Sigmoid colon (tissue), 6 donors: ENCODE measurements at regions not wholly inside any gene's neighbourhood (a gene's known extent, or its start where the extent isn't known, plus 50 kb on each side); places are given as distances from the start of the nearest gene placed in this dataset.

Experiments used
- DNase-seq: peaks from one replicate; pipeline ENCODE4 v3.0.0-alpha.2; 2019
- H3K27ac ChIP-seq, 4 donors: fragments of 200-600 bp; sonication (generic); one replicate each; pipeline ENCODE4 v1.5.1; 2016 to 2019; ENCODE audit warnings: mild to moderate bottlenecking in 1 of 4
- H3K27me3 ChIP-seq, 3 donors: fragments of 200-600 bp; sonication (generic); one replicate each; pipeline ENCODE4 v1.5.1; 2019; ENCODE audit warnings: mild to moderate bottlenecking in 1 of 3
- H3K36me3 ChIP-seq, 4 donors: fragments of 200-600 bp; sonication (generic); one replicate each; pipeline ENCODE4 v1.5.1; 2016 to 2019
- H3K4me1 ChIP-seq, 4 donors: fragments of 200-600 bp; sonication (generic); one replicate each; pipeline ENCODE4 v1.5.1; 2017 to 2019
- H3K4me3 ChIP-seq, 4 donors: fragments of 200-600 bp; sonication (generic); one replicate each; pipeline ENCODE4 v1.5.1; 2017 to 2019; ENCODE audit warnings: mild to moderate bottlenecking in 2 of 4, moderate library complexity in 1 of 4
- H3K9me3 ChIP-seq, 4 donors: fragments of 200-600 bp in 3 of 4; sonication (generic) in 3 of 4; one replicate each; pipeline versions ENCODE4 v1.5.1 to v1.6.1; 2013 to 2019
- EP300 ChIP-seq, 4 donors: sonication (generic); formaldehyde crosslinking; IDR thresholded peaks; one replicate each; pipeline ENCODE4 v1.6.1; 2017; ENCODE audit warnings: antibody characterized with exemption in 4 of 4
- POLR2A ChIP-seq, 2 donors: fragments of 450-650 bp; IDR thresholded peaks; one replicate each; pipeline ENCODE4 v1.6.1; 2016; ENCODE audit warnings: antibody characterized with exemption in 2 of 2, mild to moderate bottlenecking in 2 of 2, moderate library complexity in 2 of 2
- POLR2AphosphoS5 ChIP-seq, 4 donors: sonication (generic); formaldehyde crosslinking; IDR thresholded peaks; one replicate each; pipeline ENCODE4 v1.6.1; 2017; ENCODE audit warnings: antibody characterized with exemption in 4 of 4
- WGBS, 2 donors: extraction: QIAGEN DNeasy Blood & Tissue Kit; methylation state at CpG; one replicate each; pipeline ENCODE4 v1.1.7; 2013; 5-methylcytosine and 5-hydroxymethylcytosine counted together
- intact Hi-C: fragments of 100-400 bp; cut with DNase I; formaldehyde crosslinking; loops from one replicate; pipeline ENCODE4 v1.15.1; 2023
- TF ChIP-seq, protein P1 (sequence below), 4 experiments: fragments of 450-650 bp in 3 of 4; fragments of 200-600 bp in 1 of 4; IDR thresholded peaks; one replicate each; pipeline ENCODE4 v1.5.1; 2016 to 2019; ENCODE audit warnings: antibody characterized with exemption in 4 of 4, mild to moderate bottlenecking in 3 of 4, moderate library complexity in 2 of 4
- donor health status: healthy with polysubstance abuse.
- donor health status: healthy.

DNA sequence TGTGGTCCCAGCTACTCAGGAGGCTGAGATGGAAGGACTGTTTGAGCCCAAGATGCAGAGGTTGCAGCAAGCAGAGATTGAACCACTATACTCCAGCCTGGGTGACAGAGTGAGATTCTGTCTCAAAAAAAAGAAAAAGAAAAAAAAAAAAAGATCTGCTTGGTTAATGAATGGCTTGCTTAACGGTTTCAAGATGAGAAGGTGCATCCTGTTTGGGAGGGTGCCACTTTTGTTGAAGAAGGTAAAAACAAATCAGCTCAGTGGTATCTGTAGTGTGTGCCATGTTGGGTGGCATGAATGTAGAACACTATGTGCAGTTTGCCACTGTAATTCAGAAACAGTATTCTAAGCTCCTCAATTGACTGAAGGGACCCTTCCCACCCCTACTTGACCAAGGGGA lies 94.9 kb upstream of the ETV3 start:
- Histone ChIP-seq H3K4me1 (peaks cover 0 to 6% (median 0%) of the 10 kb centered on the region in 4 donors), H3K27me3 (no peaks in the 10 kb centered on the region), H3K9me3 (no peaks in the 10 kb centered on the region), H3K36me3 (no peaks in the 10 kb centered on the region), H3K27ac (no peak overlapping the region), H3K4me3 (no peak overlapping the region)
- no peak for DNase-seq
- intact Hi-C loops = no loop called here
- no peak for TF ChIP-seq POLR2A (IDR thresholded peaks at IDR 0.05)
- TF ChIP-seq, protein P1, sequence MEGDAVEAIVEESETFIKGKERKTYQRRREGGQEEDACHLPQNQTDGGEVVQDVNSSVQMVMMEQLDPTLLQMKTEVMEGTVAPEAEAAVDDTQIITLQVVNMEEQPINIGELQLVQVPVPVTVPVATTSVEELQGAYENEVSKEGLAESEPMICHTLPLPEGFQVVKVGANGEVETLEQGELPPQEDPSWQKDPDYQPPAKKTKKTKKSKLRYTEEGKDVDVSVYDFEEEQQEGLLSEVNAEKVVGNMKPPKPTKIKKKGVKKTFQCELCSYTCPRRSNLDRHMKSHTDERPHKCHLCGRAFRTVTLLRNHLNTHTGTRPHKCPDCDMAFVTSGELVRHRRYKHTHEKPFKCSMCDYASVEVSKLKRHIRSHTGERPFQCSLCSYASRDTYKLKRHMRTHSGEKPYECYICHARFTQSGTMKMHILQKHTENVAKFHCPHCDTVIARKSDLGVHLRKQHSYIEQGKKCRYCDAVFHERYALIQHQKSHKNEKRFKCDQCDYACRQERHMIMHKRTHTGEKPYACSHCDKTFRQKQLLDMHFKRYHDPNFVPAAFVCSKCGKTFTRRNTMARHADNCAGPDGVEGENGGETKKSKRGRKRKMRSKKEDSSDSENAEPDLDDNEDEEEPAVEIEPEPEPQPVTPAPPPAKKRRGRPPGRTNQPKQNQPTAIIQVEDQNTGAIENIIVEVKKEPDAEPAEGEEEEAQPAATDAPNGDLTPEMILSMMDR (IDR thresholded peaks at IDR 0.05) = no peak
- TF ChIP-seq EP300 (IDR thresholded peaks at IDR 0.05) = no peak
- TF ChIP-seq POLR2AphosphoS5 (IDR thresholded peaks at IDR 0.05) = no peak
- WGBS, 2 donors = 15 to 23% methylated on average over 1 of the region's 1 CpG

DNA sequence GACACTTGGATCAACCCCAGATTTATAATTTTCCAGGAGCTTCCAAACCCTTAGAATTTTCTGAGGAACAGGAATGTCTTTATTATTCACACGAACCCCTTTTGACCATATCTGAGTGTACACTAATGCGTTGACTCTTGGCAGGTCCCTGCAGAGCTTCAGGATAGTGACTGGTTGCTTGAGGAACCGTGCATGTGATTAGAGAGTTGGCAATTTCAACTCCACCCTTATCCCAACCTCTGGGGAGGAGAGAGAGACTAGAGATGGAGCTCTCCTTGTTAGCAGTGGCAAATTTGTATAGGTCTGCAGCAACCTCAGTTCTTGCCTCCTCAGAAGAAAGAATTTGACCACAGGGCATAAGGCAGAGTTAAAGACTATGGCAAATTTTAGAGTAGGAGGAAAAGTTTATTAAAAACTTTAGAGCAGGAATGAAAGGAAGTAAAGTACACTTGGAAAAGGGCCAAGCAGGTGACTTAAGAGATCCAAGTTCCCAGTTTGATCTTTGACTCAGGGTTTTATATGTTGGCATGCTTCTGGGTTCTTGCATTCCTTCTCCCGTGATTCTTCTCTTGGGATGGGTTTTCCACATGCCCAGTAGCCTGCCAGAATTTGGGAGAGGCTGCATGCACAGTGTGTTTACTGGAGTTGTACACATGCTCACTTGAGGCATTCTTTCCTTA lies 93.8 kb upstream of the ETV3 start:
- TF ChIP-seq EP300 (IDR thresholded peaks at IDR 0.05) = no peak
- no peak for TF ChIP-seq POLR2A (IDR thresholded peaks at IDR 0.05)
- TF ChIP-seq, protein P1 (IDR thresholded peaks at IDR 0.05) = no peak
- TF ChIP-seq POLR2AphosphoS5 (IDR thresholded peaks at IDR 0.05) = no peak
- 21 to 63% methylated on average over 4 of the region's 4 CpGs for WGBS, 2 donors
- Histone ChIP-seq H3K27ac (no peak overlapping the region), H3K4me3 (no peak overlapping the region), H3K27me3 (no peaks in the 10 kb centered on the region), H3K36me3 (no peaks in the 10 kb centered on the region), H3K9me3 (no peaks in the 10 kb centered on the region), H3K4me1 (peaks cover 0 to 6% (median 0%) of the 10 kb centered on the region in 4 donors)
- no peak for DNase-seq
- intact Hi-C loops = no loop called here

DNA sequence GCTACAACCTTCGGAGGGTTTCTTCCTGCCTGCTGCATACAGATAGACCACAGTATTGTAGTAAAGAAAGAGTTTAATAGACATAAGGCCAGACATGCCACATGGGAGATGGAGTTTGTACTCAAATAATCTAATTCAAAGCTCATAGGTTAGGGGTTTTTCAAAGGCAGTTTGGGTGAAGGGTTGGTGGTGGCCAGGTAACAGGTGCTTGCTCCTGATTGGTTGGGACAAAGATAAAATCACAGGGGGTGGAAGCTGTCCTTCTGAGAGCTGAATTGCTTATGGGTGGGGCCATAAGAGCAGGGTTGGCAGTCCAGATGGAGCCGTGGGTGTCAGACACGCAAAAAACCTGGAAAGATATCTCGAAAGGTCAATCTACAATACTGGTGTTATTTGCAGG lies 92.3 kb upstream of the ETV3 start:
- Histone ChIP-seq H3K27ac (no peak overlapping the region), H3K36me3 (no peaks in the 10 kb centered on the region), H3K27me3 (no peaks in the 10 kb centered on the region), H3K4me1 (peaks cover 0 to 6% (median 0%) of the 10 kb centered on the region in 4 donors), H3K9me3 (no peaks in the 10 kb centered on the region), H3K4me3 (no peak overlapping the region)
- intact Hi-C loops = no loop called here
- DNase-seq = no peak
- WGBS, 2 donors = 54 to 88% methylated on average over 4 of the region's 4 CpGs
- TF ChIP-seq POLR2A (IDR thresholded peaks at IDR 0.05) (no peak), POLR2AphosphoS5 (IDR thresholded peaks at IDR 0.05) (no peak), EP300 (IDR thresholded peaks at IDR 0.05) (no peak)
- TF ChIP-seq, protein P1 (IDR thresholded peaks at IDR 0.05) = no peak

GRCh38 chr1:157227700-157228099 lies 89.5 kb upstream of the ETV3 start:
- no peaks in the 10 kb centered on the region for H3K9me3 ChIP-seq
- DNase-seq = no peak
- 73 to 88% methylated on average over 5 of the region's 5 CpGs for WGBS, 2 donors
- H3K27ac ChIP-seq = no peak overlapping the region
- no peaks in the 10 kb centered on the region for H3K27me3 ChIP-seq
- intact Hi-C loops = no loop called here
- H3K4me1 ChIP-seq = peaks cover 0 to 6% (median 0%) of the 10 kb centered on the region in 4 donors
- TF ChIP-seq, protein P1 (IDR thresholded peaks at IDR 0.05) = no peak
- TF ChIP-seq POLR2AphosphoS5 (IDR thresholded peaks at IDR 0.05) (no peak), EP300 (IDR thresholded peaks at IDR 0.05) (no peak), POLR2A (IDR thresholded peaks at IDR 0.05) (no peak)
- H3K4me3 ChIP-seq = no peak overlapping the region
- H3K36me3 ChIP-seq = no peaks in the 10 kb centered on the region

GRCh38 chr1:157226739-157227138 lies 88.5 kb upstream of the ETV3 start:
- Histone ChIP-seq H3K27ac (no peak overlapping the region), H3K36me3 (no peaks in the 10 kb centered on the region), H3K27me3 (no peaks in the 10 kb centered on the region), H3K4me1 (no peaks in the 10 kb centered on the region), H3K4me3 (no peak overlapping the region), H3K9me3 (no peaks in the 10 kb centered on the region)
- no peak for DNase-seq
- 68 to 82% methylated on average over 4 of the region's 4 CpGs for WGBS, 2 donors
- no peak for TF ChIP-seq POLR2A (IDR thresholded peaks at IDR 0.05)
- TF ChIP-seq, protein P1 (IDR thresholded peaks at IDR 0.05) = no peak
- TF ChIP-seq POLR2AphosphoS5 (IDR thresholded peaks at IDR 0.05) = no peak
- no peak for TF ChIP-seq EP300 (IDR thresholded peaks at IDR 0.05)
- intact Hi-C loops = no loop called here
